ENCODE measurements at regions not wholly inside any gene's neighbourhood (a gene's known extent, or its start where the extent isn't known, plus 50 kb on each side); places are given as distances from the start of the nearest gene placed in this dataset.

GRCh38 chr2:126100962-126101361 lies 555.0 kb upstream of the GYPC start:
- TF ChIP-seq EZH2 (IDR thresholded peaks at IDR 0.05; ENCODE audit: borderline replicate concordance, insufficient read depth, low read depth, low read length, poor library complexity, severe bottlenecking) (no peak), CTCF (IDR thresholded peaks at IDR 0.05) (no peak)
- intact Hi-C loops (cut with micrococcal nuclease), result no loop called here
- no peak overlapping the region for H3K4me3 Mint-ChIP-seq
- H3K9ac ChIP-seq (ENCODE audit: low read length), result no peak overlapping the region
- no peaks in the 10 kb centered on the region for H3K79me2 ChIP-seq (ENCODE audit: control insufficient read depth, insufficient read depth, low read length)
- no peaks in the 10 kb centered on the region for H3K27me3 Mint-ChIP-seq
- H3K9me3 Mint-ChIP-seq (ENCODE audit: insufficient read depth), result peaks cover 3% of the 10 kb centered on the region
- H3K4me1 ChIP-seq (ENCODE audit: control insufficient read depth in 2 of 2, insufficient read depth in 2 of 2, low read length in 2 of 2), result no peaks in the 10 kb centered on the region
- H3K27me3 ChIP-seq (replicated peaks in 1 of 4; ENCODE audit: control extremely low read depth in 1 of 4, control insufficient read depth in 3 of 4, insufficient read depth in 4 of 4, low read length in 3 of 4), result no peaks in the 10 kb centered on the region
- no peaks in the 10 kb centered on the region for H3K9me3 ChIP-seq (ENCODE audit: control extremely low read depth in 1 of 3, control insufficient read depth in 2 of 3, insufficient read depth in 1 of 3, low read length in 2 of 3)
- ATAC-seq (ENCODE audit: low read depth) (no peak), DNase-seq (no peak)
- H3K4me3 ChIP-seq (ENCODE audit: control extremely low read depth in 1 of 5, extremely low read depth in 1 of 5, insufficient read depth in 1 of 5, low read depth in 2 of 5, low read length in 4 of 5), result no peak overlapping the region
- no peaks in the 10 kb centered on the region for H3K36me3 ChIP-seq (replicated peaks in 1 of 2; ENCODE audit: control extremely low read depth in 1 of 2, control insufficient read depth in 1 of 2, extremely low read depth in 1 of 2, insufficient read depth in 2 of 2, low read length in 1 of 2)
- no peak overlapping the region for H3K4me2 ChIP-seq (replicated peaks; ENCODE audit: low read depth, low read length, poor library complexity, severe bottlenecking)
- H3K27ac ChIP-seq (ENCODE audit: low read length in 2 of 2), result no peak overlapping the region
- no peaks in the 10 kb centered on the region for H3K4me1 Mint-ChIP-seq
- POLR2A ChIA-PET, result no interaction called here
- CTCF ChIA-PET, result no interaction called here
- WGBS (ENCODE audit: insufficient coverage), result no CpG with 5 or more reads among the region's 1 CpG
- no peak overlapping the region for H2AFZ ChIP-seq (ENCODE audit: insufficient read depth, low read depth, low read length, poor library complexity, severe bottlenecking)
- no peaks in the 10 kb centered on the region for H4K20me1 ChIP-seq (ENCODE audit: control insufficient read depth, insufficient read depth, low read length, poor library complexity, severe bottlenecking)
- H3K27ac Mint-ChIP-seq, result no peak overlapping the region

GRCh38 chr2:126106006-126106405 lies 550.0 kb upstream of the GYPC start:
- Histone ChIP-seq H2AFZ (ENCODE audit: insufficient read depth, low read depth, low read length, poor library complexity, severe bottlenecking) (no peak overlapping the region), H3K4me3 (ENCODE audit: control extremely low read depth in 1 of 5, extremely low read depth in 1 of 5, insufficient read depth in 1 of 5, low read depth in 2 of 5, low read length in 4 of 5) (no peak overlapping the region), H4K20me1 (ENCODE audit: control insufficient read depth, insufficient read depth, low read length, poor library complexity, severe bottlenecking) (no peaks in the 10 kb centered on the region), H3K36me3 (replicated peaks in 1 of 2; ENCODE audit: control extremely low read depth in 1 of 2, control insufficient read depth in 1 of 2, extremely low read depth in 1 of 2, insufficient read depth in 2 of 2, low read length in 1 of 2) (no peaks in the 10 kb centered on the region), H3K9ac (ENCODE audit: low read length) (no peak overlapping the region), H3K4me2 (replicated peaks; ENCODE audit: low read depth, low read length, poor library complexity, severe bottlenecking) (no peak overlapping the region), H3K27ac (ENCODE audit: low read length in 2 of 2) (no peak overlapping the region), H3K27me3 (replicated peaks in 1 of 4; ENCODE audit: control extremely low read depth in 1 of 4, control insufficient read depth in 3 of 4, insufficient read depth in 4 of 4, low read length in 3 of 4) (no peaks in the 10 kb centered on the region), H3K79me2 (ENCODE audit: control insufficient read depth, insufficient read depth, low read length) (no peaks in the 10 kb centered on the region), H3K9me3 (ENCODE audit: control extremely low read depth in 1 of 3, control insufficient read depth in 2 of 3, insufficient read depth in 1 of 3, low read length in 2 of 3) (no peaks in the 10 kb centered on the region), H3K4me1 (ENCODE audit: control insufficient read depth in 2 of 2, insufficient read depth in 2 of 2, low read length in 2 of 2) (no peaks in the 10 kb centered on the region)
- 80% methylated on average over 1 of the region's 3 CpGs for WGBS (ENCODE audit: insufficient coverage)
- intact Hi-C loops (cut with micrococcal nuclease), result no loop called here
- TF ChIP-seq CTCF (IDR thresholded peaks at IDR 0.05) (no peak), EZH2 (IDR thresholded peaks at IDR 0.05; ENCODE audit: borderline replicate concordance, insufficient read depth, low read depth, low read length, poor library complexity, severe bottlenecking) (no peak)
- CTCF ChIA-PET, result no interaction called here
- no peaks in the 10 kb centered on the region for H3K4me1 Mint-ChIP-seq
- H3K27me3 Mint-ChIP-seq, result no peaks in the 10 kb centered on the region
- no peak overlapping the region for H3K27ac Mint-ChIP-seq
- DNase-seq (no peak), ATAC-seq (ENCODE audit: low read depth) (no peak)
- no peak overlapping the region for H3K4me3 Mint-ChIP-seq
- H3K9me3 Mint-ChIP-seq (ENCODE audit: insufficient read depth), result peaks cover 3% of the 10 kb centered on the region
- POLR2A ChIA-PET, result no interaction called here
